ENCODE measurements at regions not wholly inside any gene's neighbourhood (a gene's known extent, or its start where the extent isn't known, plus 50 kb on each side); places are given as distances from the start of the nearest gene placed in this dataset.
"Not testable (repeated sequence)": the region's sequence is repeated elsewhere in the genome, so short reads cannot be mapped to it uniquely, and the experiment has no call there.

GRCh38 chr3:169020371-169020770 lies 643.1 kb downstream of the MECOM start:
- Histone ChIP-seq H3K27ac (no peak overlapping the region), H3K4me3 (no peak overlapping the region), H3K27me3 (peaks cover 3% of the 10 kb centered on the region), H3K36me3 (replicated peaks in 1 of 2) (no peaks in the 10 kb centered on the region), H3K4me1 (replicated peaks in 1 of 2) (no peaks in the 10 kb centered on the region), H3K9me3 (replicated peaks in 1 of 3) (peaks cover 0 to 7% (median 0%) of the 10 kb centered on the region in 3 donors)
- WGBS, 4 donors, result 50 to 71% methylated on average over 1 of the region's 1 CpG; no CpG with 5 or more reads in 2 of the 4 donors
- DNase-seq, result no peak
- TF ChIP-seq, protein P1, sequence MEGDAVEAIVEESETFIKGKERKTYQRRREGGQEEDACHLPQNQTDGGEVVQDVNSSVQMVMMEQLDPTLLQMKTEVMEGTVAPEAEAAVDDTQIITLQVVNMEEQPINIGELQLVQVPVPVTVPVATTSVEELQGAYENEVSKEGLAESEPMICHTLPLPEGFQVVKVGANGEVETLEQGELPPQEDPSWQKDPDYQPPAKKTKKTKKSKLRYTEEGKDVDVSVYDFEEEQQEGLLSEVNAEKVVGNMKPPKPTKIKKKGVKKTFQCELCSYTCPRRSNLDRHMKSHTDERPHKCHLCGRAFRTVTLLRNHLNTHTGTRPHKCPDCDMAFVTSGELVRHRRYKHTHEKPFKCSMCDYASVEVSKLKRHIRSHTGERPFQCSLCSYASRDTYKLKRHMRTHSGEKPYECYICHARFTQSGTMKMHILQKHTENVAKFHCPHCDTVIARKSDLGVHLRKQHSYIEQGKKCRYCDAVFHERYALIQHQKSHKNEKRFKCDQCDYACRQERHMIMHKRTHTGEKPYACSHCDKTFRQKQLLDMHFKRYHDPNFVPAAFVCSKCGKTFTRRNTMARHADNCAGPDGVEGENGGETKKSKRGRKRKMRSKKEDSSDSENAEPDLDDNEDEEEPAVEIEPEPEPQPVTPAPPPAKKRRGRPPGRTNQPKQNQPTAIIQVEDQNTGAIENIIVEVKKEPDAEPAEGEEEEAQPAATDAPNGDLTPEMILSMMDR (IDR thresholded peaks at IDR 0.05), result no peak
- TF ChIP-seq POLR2A (IDR thresholded peaks at IDR 0.05), result no peak
- intact Hi-C loops (cut with DNase I), result no loop called here

DNA sequence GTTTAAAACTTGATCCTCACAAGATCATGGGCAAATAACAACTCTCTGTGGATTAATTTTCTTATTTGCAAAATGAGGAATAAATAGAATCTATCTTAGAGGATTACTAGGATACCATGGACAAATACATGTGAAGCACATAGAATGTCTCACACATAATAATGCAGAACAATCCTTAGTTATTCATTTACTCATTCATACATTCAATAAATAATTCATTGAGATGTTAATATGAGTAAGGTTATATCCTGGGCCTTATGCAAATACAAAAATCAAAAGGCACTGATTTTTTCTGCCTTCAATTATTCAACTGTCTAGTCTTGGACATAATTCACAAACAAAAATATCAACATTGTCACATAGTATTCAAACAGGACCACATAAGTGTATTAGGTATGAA lies 654.1 kb downstream of the MECOM start:
- intact Hi-C loops (cut with DNase I), result no loop called here
- no peaks in the 10 kb centered on the region for H3K4me1 ChIP-seq (replicated peaks in 1 of 2)
- TF ChIP-seq POLR2A (IDR thresholded peaks at IDR 0.05), result no peak
- TF ChIP-seq, protein P1 (IDR thresholded peaks at IDR 0.05), result no peak
- H3K27ac ChIP-seq, result no peak overlapping the region
- DNase-seq, result no peak
- H3K4me3 ChIP-seq, result no peak overlapping the region
- H3K9me3 ChIP-seq (replicated peaks in 1 of 3), result no peaks in the 10 kb centered on the region
- no peaks in the 10 kb centered on the region for H3K36me3 ChIP-seq (replicated peaks in 1 of 2)
- no peaks in the 10 kb centered on the region for H3K27me3 ChIP-seq

- Histone ChIP-seq H3K27me3 (no peaks in the 10 kb centered on the region), H3K4me1 (replicated peaks in 1 of 2) (no peaks in the 10 kb centered on the region), H3K4me3 (no peak overlapping the region), H3K27ac (no peak overlapping the region), H3K9me3 (replicated peaks in 1 of 3) (no peaks in the 10 kb centered on the region), H3K36me3 (replicated peaks in 1 of 2) (no peaks in the 10 kb centered on the region)
- intact Hi-C loops (cut with DNase I), result no loop called here
- 28 to 44% (median 31%) methylated on average over 2 of the region's 2 CpGs for WGBS, 4 donors
- TF ChIP-seq, protein P1 (IDR thresholded peaks at IDR 0.05), result no peak
- no peak for TF ChIP-seq POLR2A (IDR thresholded peaks at IDR 0.05)
- no peak for DNase-seq
These were observed 654.6 kb downstream of the MECOM start for GRCh38 chr3:169008776-169009358.

DNA sequence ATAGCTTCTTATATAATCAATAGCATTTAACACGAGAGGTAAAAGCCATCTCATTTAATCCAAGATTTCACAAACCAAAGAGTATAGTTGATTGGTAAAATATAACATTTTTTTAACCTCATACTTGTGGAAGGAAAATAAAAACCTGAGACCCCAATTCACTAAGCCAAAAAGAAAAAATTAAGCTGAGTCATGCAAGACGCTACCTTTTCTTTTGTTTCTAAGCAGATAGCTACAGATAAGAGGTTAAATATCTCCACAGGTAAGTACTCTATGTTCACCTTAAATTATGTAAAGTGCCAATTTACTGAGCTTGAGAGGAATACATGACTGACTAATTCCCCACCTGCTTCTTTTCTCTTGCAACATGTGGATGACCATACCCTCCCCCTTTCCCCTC lies 656.4 kb downstream of the MECOM start:
- WGBS, 4 donors, result 59 to 75% (median 66%) methylated on average over 2 of the region's 2 CpGs
- intact Hi-C loops (cut with DNase I), result no loop called here
- Histone ChIP-seq H3K27ac (no peak overlapping the region), H3K4me1 (replicated peaks in 1 of 2) (no peaks in the 10 kb centered on the region), H3K36me3 (replicated peaks in 1 of 2) (no peaks in the 10 kb centered on the region), H3K27me3 (no peaks in the 10 kb centered on the region), H3K9me3 (replicated peaks in 1 of 3) (no peaks in the 10 kb centered on the region), H3K4me3 (no peak overlapping the region)
- DNase-seq, result no peak
- TF ChIP-seq POLR2A (IDR thresholded peaks at IDR 0.05), result no peak
- TF ChIP-seq, protein P1 (IDR thresholded peaks at IDR 0.05), result no peak

DNA sequence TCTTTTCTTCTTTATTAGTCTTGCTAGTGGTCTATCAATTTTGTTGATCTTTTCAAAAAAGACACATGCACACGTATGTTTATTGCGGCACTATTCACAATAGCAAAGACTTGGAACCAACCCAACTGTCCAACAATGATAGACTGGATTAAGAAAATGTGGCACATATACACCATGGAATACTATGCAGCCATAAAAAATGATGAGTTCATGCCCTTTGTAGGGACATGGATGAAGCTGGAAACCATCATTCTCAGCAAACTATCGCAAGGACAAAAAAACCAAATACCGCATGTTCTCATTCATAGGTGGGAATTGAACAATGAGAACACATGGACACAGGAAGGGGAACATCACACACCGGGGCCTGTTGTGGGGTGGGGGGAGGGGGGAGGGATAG lies 657.1 kb downstream of the MECOM start:
- intact Hi-C loops (cut with DNase I); H3K4me1 ChIP-seq (replicated peaks in 1 of 2); H3K4me3 ChIP-seq; H3K27me3 ChIP-seq; H3K27ac ChIP-seq; H3K9me3 ChIP-seq (replicated peaks in 1 of 3); H3K36me3 ChIP-seq (replicated peaks in 1 of 2); DNase-seq: not testable (repeated sequence)
- 90 to 96% (median 94%) methylated on average over 2 to 4 of the region's 5 CpGs for WGBS, 4 donors

Measured in adrenal gland (tissue), 9 donors.